ENCODE measurements at regions not wholly inside any gene's neighbourhood (a gene's known extent, or its start where the extent isn't known, plus 50 kb on each side); places are given as distances from the start of the nearest gene placed in this dataset.

- TF ChIP-seq ZNF691 (CRISPR knock-in tag; IDR thresholded peaks at IDR 0.05; ENCODE audit: borderline replicate concordance, low read depth) (peak; percentile 42), TCF7 (IDR thresholded peaks at IDR 0.05; ENCODE audit: low read depth) (no peak), PITX1 (CRISPR knock-in tag; IDR thresholded peaks at IDR 0.05) (0 out of 2 replicates have a peak, but pooled peaks have one; percentile 37), MEIS1 (CRISPR knock-in tag; IDR thresholded peaks at IDR 0.05; ENCODE audit: borderline replicate concordance) (no peak; the same call in 1 of the 2 replicates), ZBTB33 (CRISPR knock-in tag; IDR thresholded peaks at IDR 0.05) (no peak), JUNB (CRISPR knock-in tag; IDR thresholded peaks at IDR 0.05; ENCODE audit: borderline replicate concordance) (no peak), SNAPC4 (CRISPR knock-in tag; IDR thresholded peaks at IDR 0.05) (no peak), ZNF296 (CRISPR knock-in tag; conservative IDR thresholded peaks at IDR 0.05) (peak; percentile 10; the same call in 1 of the 2 replicates), RAD21 (CRISPR knock-in tag; IDR thresholded peaks at IDR 0.05) (peak; percentile 81), SNAPC2 (CRISPR knock-in tag; IDR thresholded peaks at IDR 0.05) (0 out of 2 replicates have a peak, but pooled peaks have one; percentile 36), CHCHD3 (CRISPR knock-in tag; IDR thresholded peaks at IDR 0.05) (no peak), IRF9 (CRISPR knock-in tag; IDR thresholded peaks at IDR 0.05; ENCODE audit: borderline replicate concordance) (0 out of 2 replicates have a peak, but pooled peaks have one; percentile 17), PRMT3 (CRISPR knock-in tag; IDR thresholded peaks at IDR 0.05; ENCODE audit: borderline replicate concordance, low read depth) (no peak), RXRA (CRISPR knock-in tag; IDR thresholded peaks at IDR 0.05) (peak; percentile 35), ZSCAN29 (CRISPR knock-in tag; conservative IDR thresholded peaks at IDR 0.05) (peak; percentile 40; the same call in 1 of the 2 replicates), ZMAT3 (CRISPR knock-in tag; conservative IDR thresholded peaks at IDR 0.05) (0 out of 2 replicates have a peak, but pooled peaks have one; percentile 89), JUN (CRISPR knock-in tag; IDR thresholded peaks at IDR 0.05) (no peak), ZKSCAN1 (IDR thresholded peaks at IDR 0.05; ENCODE audit: low read length) (no peak), NONO (IDR thresholded peaks at IDR 0.05) (no peak), NONO (CRISPR knock-in tag; conservative IDR thresholded peaks at IDR 0.05) (peak; percentile 84), GABPB1 (CRISPR knock-in tag; IDR thresholded peaks at IDR 0.05) (peak; percentile 64; the same call in 1 of the 2 replicates)
Observed at GRCh38 chr10:29735628-29736365, 101.0 kb upstream of the SVIL start (continued).
